ENCODE measurements at regions not wholly inside any gene's neighbourhood (a gene's known extent, or its start where the extent isn't known, plus 50 kb on each side); places are given as distances from the start of the nearest gene placed in this dataset.
"Not testable (repeated sequence)": the region's sequence is repeated elsewhere in the genome, so short reads cannot be mapped to it uniquely, and the experiment has no call there.

DNA sequence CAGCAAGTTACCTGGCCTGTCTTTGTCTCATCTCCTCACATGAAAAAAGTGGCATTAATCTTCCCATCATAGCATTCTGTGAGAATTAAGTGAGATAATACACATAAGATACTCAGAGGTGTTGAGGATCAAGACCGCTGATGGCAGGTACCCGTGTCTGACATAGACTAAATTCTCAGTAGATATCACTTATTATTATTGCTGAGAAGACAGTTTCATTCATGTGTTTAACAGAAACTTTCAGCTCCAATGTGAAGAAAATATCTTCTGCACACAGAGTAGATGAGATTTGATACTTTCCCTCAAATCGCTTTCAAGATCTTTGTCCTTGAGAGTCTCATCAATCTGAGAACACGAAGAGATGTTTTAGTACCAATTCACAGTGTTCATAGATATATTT is 809.4 kb downstream of the TSN start:
- Histone ChIP-seq H3K27me3 (ENCODE audit: control insufficient read depth, insufficient read depth, low read length) (no peaks in the 10 kb centered on the region), H3K36me3 (ENCODE audit: control insufficient read depth, insufficient read depth, low read length) (no peaks in the 10 kb centered on the region), H3K4me3 (ENCODE audit: low read depth, low read length) (no peak overlapping the region)
- DNase-seq (ENCODE audit: low read depth) (no peak), FAIRE-seq (no peak)
- TF ChIP-seq, protein P1, sequence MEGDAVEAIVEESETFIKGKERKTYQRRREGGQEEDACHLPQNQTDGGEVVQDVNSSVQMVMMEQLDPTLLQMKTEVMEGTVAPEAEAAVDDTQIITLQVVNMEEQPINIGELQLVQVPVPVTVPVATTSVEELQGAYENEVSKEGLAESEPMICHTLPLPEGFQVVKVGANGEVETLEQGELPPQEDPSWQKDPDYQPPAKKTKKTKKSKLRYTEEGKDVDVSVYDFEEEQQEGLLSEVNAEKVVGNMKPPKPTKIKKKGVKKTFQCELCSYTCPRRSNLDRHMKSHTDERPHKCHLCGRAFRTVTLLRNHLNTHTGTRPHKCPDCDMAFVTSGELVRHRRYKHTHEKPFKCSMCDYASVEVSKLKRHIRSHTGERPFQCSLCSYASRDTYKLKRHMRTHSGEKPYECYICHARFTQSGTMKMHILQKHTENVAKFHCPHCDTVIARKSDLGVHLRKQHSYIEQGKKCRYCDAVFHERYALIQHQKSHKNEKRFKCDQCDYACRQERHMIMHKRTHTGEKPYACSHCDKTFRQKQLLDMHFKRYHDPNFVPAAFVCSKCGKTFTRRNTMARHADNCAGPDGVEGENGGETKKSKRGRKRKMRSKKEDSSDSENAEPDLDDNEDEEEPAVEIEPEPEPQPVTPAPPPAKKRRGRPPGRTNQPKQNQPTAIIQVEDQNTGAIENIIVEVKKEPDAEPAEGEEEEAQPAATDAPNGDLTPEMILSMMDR (IDR thresholded peaks at IDR 0.05; ENCODE audit: insufficient read depth, low read length, severe bottlenecking) = no peak

DNA sequence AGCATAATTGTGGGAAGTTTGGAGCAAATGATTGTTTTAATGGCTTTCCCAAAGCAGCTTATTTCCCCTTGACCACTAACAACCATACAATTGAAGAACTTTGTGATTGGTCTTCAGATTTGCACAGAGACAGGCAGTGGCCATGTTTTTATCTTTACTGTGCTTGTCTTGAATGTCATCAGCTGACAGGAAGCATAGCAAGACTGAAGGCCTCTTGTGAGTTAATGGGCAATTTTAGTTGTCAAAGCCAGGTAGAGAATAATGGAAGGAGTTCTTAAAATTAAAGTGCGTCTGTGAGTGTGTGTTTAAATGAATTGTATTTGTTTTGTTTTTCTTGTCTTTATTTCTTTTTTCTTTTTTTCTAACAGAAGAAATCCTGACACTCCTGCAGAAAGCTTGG is 809.9 kb downstream of the TSN start:
- Histone ChIP-seq H3K36me3 (ENCODE audit: control insufficient read depth, insufficient read depth, low read length) (no peaks in the 10 kb centered on the region), H3K4me3 (ENCODE audit: low read depth, low read length) (no peak overlapping the region), H3K27me3 (ENCODE audit: control insufficient read depth, insufficient read depth, low read length) (no peaks in the 10 kb centered on the region)
- no peak for FAIRE-seq
- DNase-seq (ENCODE audit: low read depth) = no peak
- TF ChIP-seq, protein P1 (IDR thresholded peaks at IDR 0.05; ENCODE audit: insufficient read depth, low read length, severe bottlenecking) = no peak

DNA sequence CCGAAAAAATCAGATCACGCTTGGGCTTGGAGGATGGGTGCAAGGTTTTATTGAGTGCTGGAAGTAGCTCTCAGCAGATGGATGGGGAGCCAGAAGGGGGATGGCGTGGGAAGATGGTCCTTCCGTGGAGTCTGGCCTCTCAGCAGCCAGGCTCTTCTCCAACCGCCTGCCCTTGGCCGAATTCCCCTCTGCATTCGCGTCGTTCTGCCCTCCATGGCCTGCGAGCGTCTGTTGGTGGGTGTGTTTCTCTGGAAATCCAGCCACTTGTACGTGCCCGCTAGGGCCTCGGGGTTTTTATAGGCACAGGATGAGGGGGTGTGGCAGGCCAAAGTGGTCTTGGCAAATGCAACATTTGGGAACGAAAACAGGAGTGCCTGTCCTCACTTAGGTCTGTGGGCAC is 815.2 kb downstream of the TSN start:
- no peak for FAIRE-seq
- Histone ChIP-seq H3K4me3 (ENCODE audit: low read depth, low read length) (no peak overlapping the region), H3K27me3 (ENCODE audit: control insufficient read depth, insufficient read depth, low read length) (no peaks in the 10 kb centered on the region), H3K36me3 (ENCODE audit: control insufficient read depth, insufficient read depth, low read length) (no peaks in the 10 kb centered on the region)
- TF ChIP-seq, protein P1 (IDR thresholded peaks at IDR 0.05; ENCODE audit: insufficient read depth, low read length, severe bottlenecking) = no peak
- DNase-seq (ENCODE audit: low read depth) = no peak

DNA sequence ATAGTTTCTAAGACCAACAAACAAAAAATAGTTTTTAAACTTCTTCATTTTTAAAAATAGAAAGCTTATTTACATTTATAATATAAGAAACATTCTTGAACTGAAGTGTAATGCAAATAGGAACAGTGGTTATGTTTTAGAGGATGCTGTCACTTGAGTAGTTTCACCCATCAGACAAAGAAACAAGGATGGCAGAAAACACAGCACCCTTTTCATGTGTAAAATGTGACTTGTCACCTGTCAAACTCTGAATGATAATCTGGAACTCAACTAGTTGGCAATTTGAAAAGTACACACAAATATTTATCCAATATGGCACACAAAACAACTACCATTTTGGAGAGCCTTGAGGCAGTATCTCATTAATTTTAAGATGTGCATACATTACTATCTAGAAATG is 816.0 kb downstream of the TSN start:
- FAIRE-seq = peak; percentile 40
- not testable (repeated sequence) for H3K4me3 ChIP-seq (ENCODE audit: low read depth, low read length); H3K36me3 ChIP-seq (ENCODE audit: control insufficient read depth, insufficient read depth, low read length); DNase-seq (ENCODE audit: low read depth); H3K27me3 ChIP-seq (ENCODE audit: control insufficient read depth, insufficient read depth, low read length)

DNA sequence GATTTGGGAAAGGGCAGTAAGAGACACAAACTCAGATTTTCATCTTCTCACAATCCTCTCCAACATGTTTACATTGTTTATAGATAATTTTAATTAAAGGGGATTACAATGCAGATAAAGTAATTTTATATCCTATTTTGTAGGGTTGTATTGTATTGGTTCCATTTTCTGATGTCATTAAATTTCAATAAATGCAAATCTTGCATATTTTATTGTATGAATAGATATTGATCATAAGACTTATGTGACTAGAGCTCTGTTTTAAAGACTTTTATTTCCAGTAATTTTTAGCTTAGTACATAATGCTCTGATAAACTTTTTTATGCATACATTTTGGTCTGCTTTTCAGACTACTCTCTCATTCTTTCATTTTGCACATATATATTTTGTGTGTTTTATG is 819.6 kb downstream of the TSN start:
- TF ChIP-seq, protein P1 (IDR thresholded peaks at IDR 0.05; ENCODE audit: insufficient read depth, low read length, severe bottlenecking) = no peak
- no peaks in the 10 kb centered on the region for H3K36me3 ChIP-seq (ENCODE audit: control insufficient read depth, insufficient read depth, low read length)
- DNase-seq (ENCODE audit: low read depth) (no peak), FAIRE-seq (no peak)
- H3K27me3 ChIP-seq (ENCODE audit: control insufficient read depth, insufficient read depth, low read length) = no peaks in the 10 kb centered on the region
- no peak overlapping the region for H3K4me3 ChIP-seq (ENCODE audit: low read depth, low read length)

DNA sequence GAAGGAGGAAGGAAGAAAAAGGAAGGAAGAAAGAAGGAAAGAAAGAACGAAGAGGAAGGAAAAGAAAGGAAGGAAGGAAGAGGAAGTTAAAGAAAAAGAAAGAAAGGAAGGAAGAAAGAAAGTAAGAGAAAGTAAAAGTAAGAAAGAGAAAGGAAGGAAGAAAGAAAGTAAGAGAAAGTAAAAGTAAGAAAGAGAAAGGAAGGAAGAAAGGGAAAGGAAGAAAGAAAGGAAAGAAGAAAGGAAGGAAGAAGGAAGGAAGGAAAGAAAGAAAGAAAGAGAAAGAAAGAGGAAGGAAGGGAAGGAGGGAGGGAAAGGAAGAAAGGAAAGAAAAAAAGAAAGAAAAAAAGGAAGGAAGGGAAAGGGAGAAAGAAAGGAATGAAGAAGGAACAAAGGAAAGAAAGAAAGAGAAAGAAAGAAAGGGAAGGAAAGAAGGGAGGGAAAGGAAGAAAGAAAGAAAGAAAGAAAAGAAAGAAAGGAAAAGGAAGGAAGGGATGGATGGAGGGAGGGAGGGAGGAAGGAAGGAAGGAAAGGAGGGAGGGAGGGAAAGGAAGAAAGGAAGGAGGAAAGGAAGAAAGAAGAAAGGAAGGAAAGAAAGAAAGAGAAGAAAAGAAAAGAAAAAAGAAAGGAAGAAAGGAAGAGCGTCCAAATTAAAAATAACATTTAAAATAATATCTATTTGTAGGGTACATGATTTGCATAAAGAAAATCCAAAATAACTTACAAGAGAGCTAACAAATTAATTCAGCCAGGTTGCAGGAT is 827.9 kb downstream of the TSN start:
- H3K27me3 ChIP-seq (ENCODE audit: control insufficient read depth, insufficient read depth, low read length) = no peaks in the 10 kb centered on the region
- no peaks in the 10 kb centered on the region for H3K36me3 ChIP-seq (ENCODE audit: control insufficient read depth, insufficient read depth, low read length)
- no peak overlapping the region for H3K4me3 ChIP-seq (ENCODE audit: low read depth, low read length)
- no peak for FAIRE-seq
- TF ChIP-seq, protein P1 (IDR thresholded peaks at IDR 0.05; ENCODE audit: insufficient read depth, low read length, severe bottlenecking) = no peak
- no peak for DNase-seq (ENCODE audit: low read depth)

Measured in bronchial epithelial cell (primary cell).